SK-N-SH (cell line): ENCODE measurements at regions not wholly inside any gene's neighbourhood (a gene's known extent, or its start where the extent isn't known, plus 50 kb on each side); places are given as distances from the start of the nearest gene placed in this dataset.

Experiments used
- CTCF ChIA-PET: fragments of 300-600, 350-600 bp; formaldehyde crosslinking; extraction: SDS; loops from one replicate; lab custom pipeline; 2021; lab: Yijun Ruan, JAX
- POLR2A ChIA-PET: fragments of 350-600 bp; sonication (Branson Sonifier 250); formaldehyde crosslinking; extraction: SDS; loops from one replicate; lab custom pipeline; 2020; ENCODE audit warnings: antibody characterized with exemption, inconsistent platforms; lab: Yijun Ruan, JAX
- DNase-seq: peaks from one replicate; pipeline ENCODE4 v3.0.0; 2012
- H2AFZ ChIP-seq: fragments of 200-600 bp; sonication (generic); 2 replicates; pipeline ENCODE4 v1.8.1; 2016; ENCODE audit warnings: antibody characterized with exemption, mild to moderate bottlenecking, low read depth
- H3F3A ChIP-seq: fragments of 200-600 bp; sonication (generic); replicated peaks from 2 replicates; pipeline ENCODE3; 2016; ENCODE audit warnings: antibody characterized with exemption, mild to moderate bottlenecking; ENCODE audit not compliant: insufficient read depth
- H3K27ac ChIP-seq, 2 experiments: fragments of 200-500 bp in 1 of 2; fragments of 200-600 bp in 1 of 2; sonication (Bioruptor generic) in 1 of 2; sonication (generic), shearing (Covaris generic) in 1 of 2; 2 replicates each; pipeline versions ENCODE4 v1.5.1 to v1.6.1; 2014 to 2016; ENCODE audit warnings: low read depth in 2 of 2, inconsistent platforms in 1 of 2, low read length in 1 of 2, mild to moderate bottlenecking in 1 of 2, mixed read lengths in 1 of 2
- H3K27me3 ChIP-seq: fragments of 200-600 bp; sonication (generic), shearing (Covaris generic); 2 replicates; pipeline ENCODE4 v1.6.1; 2016; ENCODE audit warnings: mixed run types; ENCODE audit not compliant: insufficient read depth
- H3K36me3 ChIP-seq, 2 experiments: fragments of 200-500 bp in 1 of 2; fragments of 200-600 bp in 1 of 2; sonication (Bioruptor generic) in 1 of 2; sonication (generic) in 1 of 2; replicated peaks in 1 of 2; 2 replicates each; pipeline versions ENCODE3 to v1.5.1; 2014 to 2016; ENCODE audit warnings: low read length in 1 of 2, mild to moderate bottlenecking in 1 of 2; ENCODE audit not compliant: insufficient read depth in 2 of 2, control insufficient read depth in 1 of 2
- H3K4me1 ChIP-seq, 2 experiments: fragments of 200-500 bp in 1 of 2; fragments of 200-600 bp in 1 of 2; sonication (Bioruptor generic) in 1 of 2; sonication (generic), shearing (Covaris generic) in 1 of 2; 2 replicates each; pipeline versions ENCODE4 v1.5.1 to v1.6.1; 2014 to 2016; ENCODE audit warnings: low read depth in 1 of 2, low read length in 1 of 2, mixed run types in 1 of 2; ENCODE audit not compliant: insufficient read depth in 2 of 2, control insufficient read depth in 1 of 2
- H3K4me2 ChIP-seq: fragments of 200-600 bp; sonication (generic), shearing (Covaris generic); 2 replicates; pipeline ENCODE4 v1.6.1; 2017; ENCODE audit warnings: mixed run types
- H3K4me3 ChIP-seq, 2 experiments: fragments of 200-500 bp in 1 of 2; fragments of 200-600 bp in 1 of 2; sonication (Bioruptor generic) in 1 of 2; sonication (generic), shearing (Covaris generic) in 1 of 2; 2 replicates each; pipeline versions ENCODE4 v1.5.1 to v1.8.1; 2014 to 2016; ENCODE audit warnings: low read depth in 2 of 2, inconsistent platforms in 1 of 2, low read length in 1 of 2, mild to moderate bottlenecking in 1 of 2, mixed read lengths in 1 of 2, moderate library complexity in 1 of 2
- H3K79me2 ChIP-seq: fragments of 200-600 bp; sonication (generic); 2 replicates; pipeline ENCODE4 v1.8.1; 2017; ENCODE audit warnings: mild to moderate bottlenecking; ENCODE audit not compliant: insufficient read depth
- H3K9ac ChIP-seq: fragments of 200-600 bp; sonication (generic); 2 replicates; pipeline ENCODE4 v1.6.1; 2017; ENCODE audit warnings: mixed run types
- H3K9me2 ChIP-seq: fragments of 200-600 bp; sonication (generic); 2 replicates; pipeline ENCODE4 v1.6.1; 2017; ENCODE audit warnings: mixed run types
- H3K9me3 ChIP-seq: fragments of 200-600 bp; sonication (generic); 2 replicates; pipeline ENCODE4 v1.6.1; 2017; ENCODE audit warnings: mixed run types, mild to moderate bottlenecking, moderate library complexity
- H4K20me1 ChIP-seq: fragments of 200-600 bp; sonication (generic); 2 replicates; pipeline ENCODE4 v1.6.1; 2017; ENCODE audit warnings: mild to moderate bottlenecking, mixed run types; ENCODE audit not compliant: insufficient read depth
- EP300 ChIP-seq, 2 experiments: IDR thresholded peaks; 2 replicates each; pipeline versions ENCODE4 v1.4.0 to v1.6.1; 2012; ENCODE audit warnings: borderline replicate concordance in 1 of 2, low read depth in 1 of 2, low read length in 1 of 2
- FOSL2 ChIP-seq: IDR thresholded peaks from 2 replicates; pipeline ENCODE4 v1.4.0; 2012; ENCODE audit warnings: low read depth, mild to moderate bottlenecking, moderate library complexity, borderline replicate concordance
- GATA2 ChIP-seq: sonication (generic); formaldehyde crosslinking; IDR thresholded peaks from 2 replicates; pipeline ENCODE4 v1.5.0; 2020; ENCODE audit warnings: mild to moderate bottlenecking, missing genetic modification reagents
- JUND ChIP-seq: IDR thresholded peaks from 2 replicates; pipeline ENCODE4 v1.4.0; 2012
- MXI1 ChIP-seq: IDR thresholded peaks from 2 replicates; pipeline ENCODE4 v1.6.1; 2012; ENCODE audit warnings: mild to moderate bottlenecking, low read depth, low read length, improper control_type of control experiment
- NFIC ChIP-seq: IDR thresholded peaks from 2 replicates; pipeline ENCODE4 v1.4.0; 2012; ENCODE audit warnings: borderline replicate concordance
- NRF1 ChIP-seq: IDR thresholded peaks from 2 replicates; pipeline ENCODE4 v1.6.1; 2012; ENCODE audit warnings: low read depth, mild to moderate bottlenecking, low read length
- RAD21 ChIP-seq: IDR thresholded peaks from 2 replicates; pipeline ENCODE4 v1.6.1; 2012; ENCODE audit warnings: mild to moderate bottlenecking, low read length
- RCOR1 ChIP-seq: fragments of 150-350 bp; IDR thresholded peaks from 2 replicates; pipeline ENCODE4 v1.6.1; 2017; ENCODE audit warnings: antibody characterized with exemption, low read length
- RFX5 ChIP-seq: IDR thresholded peaks from 2 replicates; pipeline ENCODE4 v1.6.1; 2012; ENCODE audit warnings: mild to moderate bottlenecking, improper control_type of control experiment, low read length
- SIN3A ChIP-seq: IDR thresholded peaks from 2 replicates; pipeline ENCODE4 v1.6.1; 2012; ENCODE audit warnings: low read depth, mild to moderate bottlenecking, low read length, moderate library complexity, borderline replicate concordance
- SMC3 ChIP-seq: IDR thresholded peaks from 2 replicates; pipeline ENCODE4 v1.6.1; 2012; ENCODE audit warnings: low read depth, low read length, improper control_type of control experiment
- TAF1 ChIP-seq: IDR thresholded peaks from 2 replicates; pipeline ENCODE4 v1.6.1; 2012; ENCODE audit warnings: low read depth, mild to moderate bottlenecking, low read length, moderate library complexity, borderline replicate concordance
- TCF12 ChIP-seq: IDR thresholded peaks from 2 replicates; pipeline ENCODE4 v1.4.0; 2012
- WGBS: methylation state at CpG from one replicate; pipeline ENCODE4 v1.1.6; 2017; ENCODE audit warnings: low lambda C conversion rate; 5-methylcytosine and 5-hydroxymethylcytosine counted together
- TF ChIP-seq, protein P1 (sequence below): fragments of 200-600 bp; sonication (generic); IDR thresholded peaks from 2 replicates; pipeline ENCODE4 v1.6.1; 2017; ENCODE audit warnings: antibody characterized with exemption, mild to moderate bottlenecking, moderate library complexity
- TF ChIP-seq, protein P2 (sequence below): fragments of 150-350 bp; IDR thresholded peaks from 2 replicates; pipeline ENCODE4 v1.6.1; 2017; ENCODE audit warnings: antibody characterized with exemption, low read length, low read depth, borderline replicate concordance
- TF ChIP-seq, protein P3 (sequence below): fragments of 150-350 bp; IDR thresholded peaks from 2 replicates; pipeline ENCODE4 v1.6.1; 2016; ENCODE audit warnings: mild to moderate bottlenecking, low read depth, low read length
- TF ChIP-seq, protein P4 (sequence below): IDR thresholded peaks from 2 replicates; pipeline ENCODE4 v1.4.0; 2012; ENCODE audit warnings: low read depth, borderline replicate concordance

DNA sequence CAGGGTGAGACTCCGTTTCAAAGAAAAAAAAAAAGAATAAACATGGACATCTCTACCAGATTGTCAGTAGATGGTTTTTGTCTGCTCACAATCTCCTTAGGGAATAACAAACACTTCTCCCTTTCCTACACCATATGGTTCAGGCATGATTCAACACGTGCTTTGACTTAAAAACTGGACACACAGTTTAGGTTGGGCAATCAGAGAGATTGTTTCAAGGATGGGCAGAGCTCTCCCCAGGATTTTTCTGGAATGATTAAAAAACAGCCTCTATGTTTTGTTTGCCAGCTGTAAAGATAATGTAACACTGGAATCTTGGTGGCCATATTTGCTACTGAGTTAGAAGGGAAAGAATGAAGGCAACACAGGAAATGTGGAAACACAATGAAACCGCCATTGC lies 150.1 kb upstream of the TSC22D1 start:
- Histone ChIP-seq H3K4me2 (no peak overlapping the region), H2AFZ (peak overlapping the region; percentile 71; the same call in 1 of the 2 replicates), H3K4me3 (no peak overlapping the region), H3K36me3 (no peaks in the 10 kb centered on the region), H3K4me1 (0 out of 4 replicates have a peak, but pooled peaks cover 0 to 6% of the 10 kb centered on the region in 2 experiments), H3K27ac (no peak overlapping the region), H3K9me3 (0 out of 2 replicates have a peak, but pooled peaks cover 6% of the 10 kb centered on the region), H3K9ac (no peak overlapping the region), H3K27me3 (no peaks in the 10 kb centered on the region), H3K9me2 (no peaks in the 10 kb centered on the region), H3K79me2 (no peaks in the 10 kb centered on the region), H3F3A (peaks cover 3% of the 10 kb centered on the region), H4K20me1 (no peaks in the 10 kb centered on the region)
- CTCF ChIA-PET = interaction anchor here (0.6 kb wide), 1 partner anchor 558 kb away, joined by 3 read pairs; no protein-coding TSS in a partner anchor
- POLR2A ChIA-PET = no interaction called here
- peak; percentile 4; the same call in 1 of the 2 replicates for TF ChIP-seq TCF12
- no peak for TF ChIP-seq SIN3A
- TF ChIP-seq, protein P1, sequence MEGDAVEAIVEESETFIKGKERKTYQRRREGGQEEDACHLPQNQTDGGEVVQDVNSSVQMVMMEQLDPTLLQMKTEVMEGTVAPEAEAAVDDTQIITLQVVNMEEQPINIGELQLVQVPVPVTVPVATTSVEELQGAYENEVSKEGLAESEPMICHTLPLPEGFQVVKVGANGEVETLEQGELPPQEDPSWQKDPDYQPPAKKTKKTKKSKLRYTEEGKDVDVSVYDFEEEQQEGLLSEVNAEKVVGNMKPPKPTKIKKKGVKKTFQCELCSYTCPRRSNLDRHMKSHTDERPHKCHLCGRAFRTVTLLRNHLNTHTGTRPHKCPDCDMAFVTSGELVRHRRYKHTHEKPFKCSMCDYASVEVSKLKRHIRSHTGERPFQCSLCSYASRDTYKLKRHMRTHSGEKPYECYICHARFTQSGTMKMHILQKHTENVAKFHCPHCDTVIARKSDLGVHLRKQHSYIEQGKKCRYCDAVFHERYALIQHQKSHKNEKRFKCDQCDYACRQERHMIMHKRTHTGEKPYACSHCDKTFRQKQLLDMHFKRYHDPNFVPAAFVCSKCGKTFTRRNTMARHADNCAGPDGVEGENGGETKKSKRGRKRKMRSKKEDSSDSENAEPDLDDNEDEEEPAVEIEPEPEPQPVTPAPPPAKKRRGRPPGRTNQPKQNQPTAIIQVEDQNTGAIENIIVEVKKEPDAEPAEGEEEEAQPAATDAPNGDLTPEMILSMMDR = no peak
- DNase-seq = no peak
- 91% methylated on average over 3 of the region's 3 CpGs for WGBS

DNA sequence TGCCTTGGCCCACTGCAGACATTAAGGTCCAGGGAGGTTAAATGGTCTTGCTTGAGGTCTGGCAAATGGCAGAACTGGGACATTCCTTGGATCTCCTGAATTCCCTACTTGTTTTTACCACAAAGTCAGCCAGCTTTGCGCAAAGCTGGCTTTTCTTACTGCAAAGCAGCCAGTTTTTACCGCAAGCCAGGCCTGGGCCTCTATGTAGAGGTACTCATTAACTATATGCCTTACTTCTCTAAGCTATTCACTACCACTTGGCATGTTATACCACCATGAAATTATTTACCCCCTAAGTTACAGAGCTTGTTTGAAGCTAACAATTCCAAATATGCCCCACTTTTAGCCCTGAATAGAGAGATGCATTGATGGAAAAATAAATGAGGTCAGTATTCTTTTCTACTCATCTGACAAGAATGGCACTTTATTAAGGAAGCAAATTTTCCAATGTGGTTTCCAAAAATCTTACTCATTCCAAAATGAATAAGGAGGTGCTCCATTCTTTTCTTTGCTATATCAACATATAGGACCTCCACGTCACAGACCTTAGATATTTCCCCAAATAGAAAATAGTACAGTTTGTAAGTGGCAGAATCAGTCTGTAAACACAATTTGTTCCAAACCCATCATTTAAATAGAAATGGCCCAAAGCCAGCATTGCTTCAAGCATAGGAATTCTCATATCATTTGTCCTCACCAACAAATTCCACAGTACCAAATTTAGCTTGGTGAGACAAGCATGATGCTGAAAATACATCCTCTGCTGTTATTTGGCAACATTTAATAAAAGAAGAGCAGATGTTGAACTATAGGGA lies 143.9 kb upstream of the TSC22D1 start:
- Histone ChIP-seq H3K4me3 (no peak overlapping the region), H3K9ac (peak overlapping the region; percentile 0; the same call in 1 of the 2 replicates), H3F3A (peaks cover 32% of the 10 kb centered on the region), H3K9me3 (0 out of 2 replicates have a peak, but pooled peaks cover 6% of the 10 kb centered on the region), H3K4me1 (peaks cover 12 to 16% of the 10 kb centered on the region in 2 experiments; a peak in 3 of 4 replicates), H4K20me1 (no peaks in the 10 kb centered on the region), H3K4me2 (no peak overlapping the region), H3K9me2 (no peaks in the 10 kb centered on the region), H3K36me3 (no peaks in the 10 kb centered on the region), H2AFZ (no peak overlapping the region), H3K27me3 (no peaks in the 10 kb centered on the region), H3K27ac (peak overlapping the region; percentile 72 to 87; a peak in 3 of 4 replicates), H3K79me2 (peaks cover 3% of the 10 kb centered on the region; the same call in 1 of the 2 replicates)
- ChIA-PET CTCF (no interaction called here), POLR2A (no interaction called here)
- DNase-seq = no peak
- 45% methylated on average over 3 of the region's 3 CpGs for WGBS
- TF ChIP-seq NRF1 = no peak
- peak in 1 of 2 experiments; percentile 77; a peak in 2 of 4 replicates for TF ChIP-seq EP300 (IDR thresholded peaks at IDR 0.05; ENCODE audit: borderline replicate concordance in 1 of 2, low read depth in 1 of 2, low read length in 1 of 2)
- TF ChIP-seq, protein P1 = no peak
- TF ChIP-seq TAF1 = no peak
- TF ChIP-seq, protein P2, sequence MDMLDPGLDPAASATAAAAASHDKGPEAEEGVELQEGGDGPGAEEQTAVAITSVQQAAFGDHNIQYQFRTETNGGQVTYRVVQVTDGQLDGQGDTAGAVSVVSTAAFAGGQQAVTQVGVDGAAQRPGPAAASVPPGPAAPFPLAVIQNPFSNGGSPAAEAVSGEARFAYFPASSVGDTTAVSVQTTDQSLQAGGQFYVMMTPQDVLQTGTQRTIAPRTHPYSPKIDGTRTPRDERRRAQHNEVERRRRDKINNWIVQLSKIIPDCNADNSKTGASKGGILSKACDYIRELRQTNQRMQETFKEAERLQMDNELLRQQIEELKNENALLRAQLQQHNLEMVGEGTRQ = no peak
- peak; percentile 56 for TF ChIP-seq FOSL2
- TF ChIP-seq, protein P3, sequence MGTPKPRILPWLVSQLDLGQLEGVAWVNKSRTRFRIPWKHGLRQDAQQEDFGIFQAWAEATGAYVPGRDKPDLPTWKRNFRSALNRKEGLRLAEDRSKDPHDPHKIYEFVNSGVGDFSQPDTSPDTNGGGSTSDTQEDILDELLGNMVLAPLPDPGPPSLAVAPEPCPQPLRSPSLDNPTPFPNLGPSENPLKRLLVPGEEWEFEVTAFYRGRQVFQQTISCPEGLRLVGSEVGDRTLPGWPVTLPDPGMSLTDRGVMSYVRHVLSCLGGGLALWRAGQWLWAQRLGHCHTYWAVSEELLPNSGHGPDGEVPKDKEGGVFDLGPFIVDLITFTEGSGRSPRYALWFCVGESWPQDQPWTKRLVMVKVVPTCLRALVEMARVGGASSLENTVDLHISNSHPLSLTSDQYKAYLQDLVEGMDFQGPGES = no peak
- TF ChIP-seq RAD21 = no peak
- TF ChIP-seq, protein P4, sequence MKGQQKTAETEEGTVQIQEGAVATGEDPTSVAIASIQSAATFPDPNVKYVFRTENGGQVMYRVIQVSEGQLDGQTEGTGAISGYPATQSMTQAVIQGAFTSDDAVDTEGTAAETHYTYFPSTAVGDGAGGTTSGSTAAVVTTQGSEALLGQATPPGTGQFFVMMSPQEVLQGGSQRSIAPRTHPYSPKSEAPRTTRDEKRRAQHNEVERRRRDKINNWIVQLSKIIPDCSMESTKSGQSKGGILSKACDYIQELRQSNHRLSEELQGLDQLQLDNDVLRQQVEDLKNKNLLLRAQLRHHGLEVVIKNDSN = no peak
- TF ChIP-seq SMC3 = no peak
- peak; percentile 62; the same call in 1 of the 2 replicates for TF ChIP-seq JUND
- TF ChIP-seq NFIC = peak; percentile 56
- no peak for TF ChIP-seq RCOR1
- TF ChIP-seq GATA2 (CRISPR knock-in tag) = no peak
- TF ChIP-seq MXI1 = no peak
- TF ChIP-seq RFX5 = no peak
